HCT116 (cell line): ENCODE measurements at regions not wholly inside any gene's neighbourhood (a gene's known extent, or its start where the extent isn't known, plus 50 kb on each side); places are given as distances from the start of the nearest gene placed in this dataset.

Experiments
- ATAC-seq: fragments of 200-7000 bp; cut with Tn5 transposase; 2 replicates; pipeline ENCODE4 v1.9.1; 2020; ENCODE audit warnings: mild to moderate bottlenecking, moderate library complexity
- BruUV-seq: library from RNA; stranded (reverse); fragments of 400-500 nt; replicated peaks from 2 replicates; lab custom pipeline; 2021; lab: Mats Ljungman, UMichigan
- CTCF ChIA-PET: fragments of 300-600 bp; sonication (Branson Sonifier 250); formaldehyde crosslinking; loops from one replicate; lab custom pipeline; 2021; ENCODE audit warnings: antibody characterized with exemption; lab: Charles Lee
- POLR2A ChIA-PET: fragments of 300-600, 350-600 bp; sonication (Branson Sonifier 250); formaldehyde crosslinking; loops from one replicate; lab custom pipeline; 2021; ENCODE audit warnings: antibody characterized with exemption; lab: Charles Lee
- RAD21 ChIA-PET, 2 experiments: fragments of 300-600 bp; sonication (Branson Sonifier 250); formaldehyde crosslinking; loops; one replicate each; lab custom pipeline; 2023; ENCODE audit warnings: low total read pairs in 2 of 2; ENCODE audit not compliant: uncharacterized antibody in 2 of 2, unreplicated experiment in 2 of 2, low non-redundant PET in 1 of 2; lab: Charles Lee
- DNase-seq: peaks from one replicate; pipeline ENCODE4 v3.0.0-alpha.2; 2010; ENCODE audit warnings: low read depth, low spot score
- H2AFZ ChIP-seq: fragments of 200-600 bp; shearing (Covaris generic), sonication (generic); 2 replicates; pipeline ENCODE4 v1.6.1; 2017; ENCODE audit warnings: low read depth, mixed run types, mixed read lengths, antibody characterized with exemption, low read length; ENCODE audit not compliant: poor library complexity, severe bottlenecking
- H3K27ac ChIP-seq: 2 replicates; pipeline ENCODE4 v1.5.1; 2012; ENCODE audit warnings: low read depth, low read length
- H3K27me3 ChIP-seq: fragments of 200-600 bp; sonication (generic); 2 replicates; pipeline ENCODE4 v1.6.1; 2016; ENCODE audit warnings: mixed run types, low read length, mixed read lengths; ENCODE audit not compliant: insufficient read depth
- H3K36me3 ChIP-seq, 2 experiments: fragments of 200-500 bp in 1 of 2; fragments of 200-600 bp in 1 of 2; sonication (Bioruptor generic) in 1 of 2; sonication (generic) in 1 of 2; 2 replicates each; pipeline versions ENCODE4 v1.5.1 to v1.6.1; 2014 to 2016; ENCODE audit warnings: low read length in 2 of 2, inconsistent platforms in 1 of 2, mixed read lengths in 1 of 2, mixed run types in 1 of 2; ENCODE audit not compliant: insufficient read depth in 2 of 2, control insufficient read depth in 1 of 2
- H3K4me1 ChIP-seq, 2 experiments: fragments of 200-600 bp in 1 of 2; sonication (generic) in 1 of 2; 2 replicates each; pipeline versions ENCODE4 v1.5.1 to v1.6.1; 2012 to 2017; ENCODE audit warnings: low read length in 2 of 2, inconsistent platforms in 1 of 2, mild to moderate bottlenecking in 1 of 2, mixed read lengths in 1 of 2, mixed run types in 1 of 2, moderate library complexity in 1 of 2; ENCODE audit not compliant: insufficient read depth in 2 of 2, control insufficient read depth in 1 of 2
- H3K4me2 ChIP-seq: fragments of 200-600 bp; sonication (generic); 2 replicates; pipeline ENCODE4 v1.6.1; 2017; ENCODE audit warnings: mixed run types, low read length, mixed read lengths
- H3K4me3 ChIP-seq, 2 experiments: fragments of 200-600 bp in 1 of 2; sonication (generic) in 1 of 2; replicated peaks in 1 of 2; 2 replicates each; pipeline ENCODE4 v1.5.1; 2011 to 2016; ENCODE audit warnings: low read length in 2 of 2, control low read depth in 1 of 2, low read depth in 1 of 2, mild to moderate bottlenecking in 1 of 2, mixed read lengths in 1 of 2, mixed run types in 1 of 2
- H3K79me2 ChIP-seq: fragments of 200-600 bp; sonication (generic); 2 replicates; pipeline ENCODE4 v1.6.1; 2017; ENCODE audit warnings: mild to moderate bottlenecking, mixed run types, low read length, moderate library complexity, mixed read lengths; ENCODE audit not compliant: insufficient read depth
- H3K9ac ChIP-seq: fragments of 200-600 bp; sonication (generic); 2 replicates; pipeline ENCODE4 v1.6.1; 2016; ENCODE audit warnings: low read length, mixed read lengths
- H3K9me2 ChIP-seq: fragments of 200-600 bp; sonication (generic), shearing (Covaris generic); 2 replicates; pipeline ENCODE4 v1.6.1; 2017; ENCODE audit warnings: mixed run types, mild to moderate bottlenecking, moderate library complexity; ENCODE audit not compliant: insufficient read depth
- H3K9me3 ChIP-seq, 2 experiments: fragments of 200-500 bp in 1 of 2; fragments of 200-600 bp in 1 of 2; sonication (Bioruptor generic) in 1 of 2; sonication (generic) in 1 of 2; 2 replicates each; pipeline ENCODE4 v1.6.1; 2014 to 2017; ENCODE audit warnings: low read length in 2 of 2, mixed read lengths in 2 of 2, inconsistent platforms in 1 of 2, low read depth in 1 of 2, mild to moderate bottlenecking in 1 of 2, mixed run types in 1 of 2, moderate library complexity in 1 of 2; ENCODE audit not compliant: control insufficient read depth in 1 of 2, insufficient read depth in 1 of 2
- H4K20me1 ChIP-seq: fragments of 200-600 bp; sonication (generic), shearing (Covaris generic); 2 replicates; pipeline ENCODE4 v1.6.1; 2017; ENCODE audit warnings: mixed run types, mild to moderate bottlenecking, moderate library complexity; ENCODE audit not compliant: insufficient read depth
- CTCF ChIP-seq, 3 experiments: fragments of 200-600 bp in 1 of 3; sonication (generic) in 1 of 3; IDR thresholded peaks in 2 of 3; conservative IDR thresholded peaks in 1 of 3; 2 replicates each; pipeline ENCODE4 v1.5.1; 2012 to 2017; ENCODE audit warnings: low read depth in 2 of 3, low read length in 2 of 3, antibody characterized with exemption in 1 of 3, borderline replicate concordance in 1 of 3, control low read depth in 1 of 3, mild to moderate bottlenecking in 1 of 3, mixed read lengths in 1 of 3, mixed run types in 1 of 3, moderate library complexity in 1 of 3; ENCODE audit not compliant: insufficient read depth in 1 of 3
- EGR1 ChIP-seq: IDR thresholded peaks from 2 replicates; pipeline ENCODE4 v1.6.1; 2012; ENCODE audit warnings: low read depth
- MAX ChIP-seq: IDR thresholded peaks from 2 replicates; pipeline ENCODE4 v1.6.1; 2012
- POLR2A ChIP-seq: IDR thresholded peaks from 2 replicates; pipeline ENCODE4 v1.7.0; 2011; ENCODE audit warnings: borderline replicate concordance; ENCODE audit not compliant: insufficient read depth, insufficient read length; ENCODE audit errors: extremely low read depth
- POLR2AphosphoS5 ChIP-seq: IDR thresholded peaks from 2 replicates; pipeline ENCODE4 v1.6.1; 2011; ENCODE audit warnings: mild to moderate bottlenecking, low read depth, low read length, moderate library complexity
- RAD21 ChIP-seq: IDR thresholded peaks from 2 replicates; pipeline ENCODE4 v1.6.1; 2012; ENCODE audit warnings: low read depth, mild to moderate bottlenecking
- SP1 ChIP-seq: IDR thresholded peaks from 2 replicates; pipeline ENCODE4 v1.6.1; 2012; ENCODE audit warnings: low read depth
- ZFX ChIP-seq: fragments of 450-650 bp; IDR thresholded peaks from 2 replicates; pipeline ENCODE4 v1.6.1; 2017
- ZNF274 ChIP-seq: fragments of 200-500 bp; sonication (Bioruptor generic); IDR thresholded peaks from 2 replicates; pipeline ENCODE4 v1.6.1; 2014; ENCODE audit warnings: mild to moderate bottlenecking, low read depth, low read length, inconsistent platforms
- intact Hi-C: fragments of 100-400 bp; cut with micrococcal nuclease; formaldehyde crosslinking; loops from 2 replicates; pipeline ENCODE4 v1.10.0; 2022

DNA sequence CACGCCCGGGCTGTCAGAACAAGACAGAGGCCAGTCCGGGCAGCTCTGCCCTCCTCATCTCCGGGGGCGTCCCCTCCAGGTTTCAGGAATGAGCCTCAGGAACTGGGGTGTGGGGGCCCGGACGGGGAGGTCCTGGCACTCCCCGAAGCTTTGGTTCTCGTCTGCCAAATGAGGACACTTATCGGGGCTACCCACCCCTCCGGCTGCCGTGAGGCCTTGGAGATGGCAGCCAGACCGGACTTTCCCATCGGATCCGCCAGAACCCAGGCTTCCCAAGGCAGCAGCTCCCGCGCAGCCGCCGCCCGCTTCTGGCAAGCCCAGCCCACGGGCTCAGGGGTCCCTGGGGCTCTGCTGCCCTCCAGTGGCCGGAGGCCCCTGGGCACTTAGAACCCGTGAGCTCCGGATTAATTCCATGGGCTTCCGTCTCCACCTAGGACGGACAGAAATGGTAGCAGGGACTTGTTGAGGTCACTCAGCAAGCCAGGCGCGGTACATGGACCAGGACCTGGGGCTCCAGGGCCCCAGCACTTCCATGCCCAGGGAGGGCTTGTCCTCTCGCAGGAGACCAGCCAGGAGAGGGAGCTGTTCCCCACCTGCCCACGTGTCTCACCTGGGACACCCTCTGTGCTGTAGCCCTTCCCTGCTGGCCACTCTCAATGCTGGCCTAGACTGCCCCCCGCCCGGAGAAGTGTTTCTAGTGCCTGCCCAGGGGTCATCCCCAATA, 89.4 kb downstream of the LINGO1 start:
- intact Hi-C loops: loop anchor here (1.0 to 2.0 kb wide), 5 partner anchors 277 to 519 kb away; no protein-coding TSS in a partner anchor
- Histone ChIP-seq H4K20me1 (no peaks in the 10 kb centered on the region), H3K36me3 (no peaks in the 10 kb centered on the region), H3K79me2 (no peaks in the 10 kb centered on the region)
- DNase-seq: peak; percentile 78
- CTCF ChIA-PET: interaction anchor here (0.6 to 2.5 kb wide), 60 partner anchors 9 to 1395 kb away, joined by 3 to 61 read pairs (median 4); partner anchors contain the start of genes LINGO1 and TSPAN3
- no peak for TF ChIP-seq EGR1
- peak; percentile 90 for TF ChIP-seq RAD21
- TF ChIP-seq SP1: no peak
- peak; percentile 78 for TF ChIP-seq POLR2AphosphoS5
- peak; percentile 66 for TF ChIP-seq POLR2A
- TF ChIP-seq ZFX: peak; percentile 60; the same call in 1 of the 2 replicates
- TF ChIP-seq MAX: peak; percentile 89
- TF ChIP-seq ZNF274: no peak
- peak; percentile 94 to 99 (median 99) for TF ChIP-seq CTCF (IDR thresholded peaks at IDR 0.05 in 2 of 3, conservative IDR thresholded peaks at IDR 0.05 in 1 of 3; ENCODE audit: borderline replicate concordance in 1 of 3, insufficient read depth in 1 of 3, low read depth in 2 of 3, low read length in 2 of 3)
- TF ChIP-seq, all 23 proteins: peak for 6
- no peaks in the 10 kb centered on the region for H3K9me2 ChIP-seq
- peaks cover 0 to 35% of the 10 kb centered on the region in 2 experiments; a peak in 3 of 4 replicates for H3K4me1 ChIP-seq
- peak overlapping the region; percentile 65 for H2AFZ ChIP-seq
- no peaks in the 10 kb centered on the region for H3K9me3 ChIP-seq
- peak overlapping the region; percentile 92 for H3K4me2 ChIP-seq
- H3K27ac ChIP-seq: peak overlapping the region; percentile 41
- H3K4me3 ChIP-seq: peak overlapping the region; percentile 73 to 76
- H3K27me3 ChIP-seq: no peaks in the 10 kb centered on the region
- H3K9ac ChIP-seq: peak overlapping the region; percentile 83
- ChIA-PET POLR2A (interaction anchor here (0.6 to 1.6 kb wide), 12 partner anchors 9 to 441 kb away, joined by 3 to 6 read pairs (median 3); no protein-coding TSS in a partner anchor), RAD21 (interaction anchor here (0.8 to 2.6 kb wide), 12 partner anchors 34 to 570 kb away, joined by 3 to 9 read pairs (median 5); no protein-coding TSS in a partner anchor)
- BruUV-seq: TSS peak; percentile 54
- ATAC-seq: peak; percentile 91
